ENCODE measurements at regions not wholly inside any gene's neighbourhood (a gene's known extent, or its start where the extent isn't known, plus 50 kb on each side); places are given as distances from the start of the nearest gene placed in this dataset.

DNA sequence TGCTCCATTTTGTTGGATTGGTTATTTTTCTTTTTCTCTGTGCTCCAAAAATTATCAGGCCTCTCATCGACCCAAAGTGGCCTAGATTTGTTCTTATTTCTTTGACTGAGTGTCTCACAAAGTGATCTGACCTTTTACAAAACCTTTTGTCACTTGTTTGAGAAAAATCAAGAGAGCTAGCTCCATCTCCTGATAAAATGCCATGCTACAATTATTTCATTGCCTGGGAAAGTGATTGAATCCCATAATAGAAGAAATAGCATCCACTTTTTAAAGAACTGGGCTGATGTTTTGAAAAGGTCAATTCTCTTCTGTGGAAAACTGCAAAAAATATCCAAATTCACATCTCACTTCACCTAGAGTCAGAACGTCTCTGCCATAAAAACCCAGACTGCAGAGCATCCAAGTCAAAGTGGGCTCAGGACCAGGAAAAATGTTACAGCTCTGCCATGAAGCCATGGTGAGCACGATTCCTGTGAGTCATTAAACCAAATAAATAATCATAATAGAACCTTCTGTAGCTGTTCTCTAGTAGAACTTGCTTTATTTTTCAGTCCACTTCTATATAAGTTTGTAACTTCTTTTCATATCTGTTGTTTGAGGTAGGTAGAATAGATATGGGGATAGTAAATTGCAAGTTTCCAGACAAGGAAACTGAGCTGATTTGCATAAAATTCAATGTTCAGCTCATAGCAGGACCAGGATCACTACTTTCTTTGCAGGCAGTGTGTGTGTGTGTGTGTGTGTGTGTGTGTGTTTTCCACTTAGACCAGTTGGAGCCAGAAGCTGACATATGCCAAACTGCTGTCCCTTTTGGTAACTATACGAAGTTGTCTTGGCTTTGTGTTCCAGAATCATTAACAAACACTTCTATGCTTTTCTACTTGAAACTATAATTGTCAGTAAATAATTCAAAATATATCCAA, 632.5 kb upstream of the ANKRD30A start:
- no peaks in the 10 kb centered on the region for H3K9me3 Mint-ChIP-seq
- H3K4me3 Mint-ChIP-seq, result no peak overlapping the region
- H3K4me1 Mint-ChIP-seq, result no peaks in the 10 kb centered on the region
- H3K36me3 Mint-ChIP-seq (ENCODE audit: low read depth), result no peaks in the 10 kb centered on the region
- no peaks in the 10 kb centered on the region for H3K27me3 Mint-ChIP-seq
- H3K27ac Mint-ChIP-seq, result no peak overlapping the region
- ATAC-seq (replicated peaks), result no peak

DNA sequence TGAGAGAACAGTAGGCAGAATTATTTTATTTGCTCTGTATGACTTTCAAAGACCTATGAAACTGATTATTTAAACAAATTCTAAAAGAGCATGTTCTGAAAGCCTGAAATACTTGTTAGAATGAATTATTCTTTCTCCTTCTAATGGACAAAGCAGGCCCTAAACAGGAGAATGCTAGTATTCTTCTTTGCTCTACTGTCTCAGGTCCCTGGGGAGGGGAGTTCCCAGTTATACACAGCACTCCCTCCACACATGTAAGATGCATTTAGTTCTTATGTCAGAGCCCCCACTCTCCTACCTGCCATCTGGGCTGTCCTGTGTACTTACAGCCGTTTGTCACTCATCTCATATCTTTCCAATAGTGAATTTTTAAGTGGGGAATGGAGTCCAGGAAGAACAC, 633.5 kb upstream of the ANKRD30A start:
- H3K27ac Mint-ChIP-seq, result no peak overlapping the region

DNA sequence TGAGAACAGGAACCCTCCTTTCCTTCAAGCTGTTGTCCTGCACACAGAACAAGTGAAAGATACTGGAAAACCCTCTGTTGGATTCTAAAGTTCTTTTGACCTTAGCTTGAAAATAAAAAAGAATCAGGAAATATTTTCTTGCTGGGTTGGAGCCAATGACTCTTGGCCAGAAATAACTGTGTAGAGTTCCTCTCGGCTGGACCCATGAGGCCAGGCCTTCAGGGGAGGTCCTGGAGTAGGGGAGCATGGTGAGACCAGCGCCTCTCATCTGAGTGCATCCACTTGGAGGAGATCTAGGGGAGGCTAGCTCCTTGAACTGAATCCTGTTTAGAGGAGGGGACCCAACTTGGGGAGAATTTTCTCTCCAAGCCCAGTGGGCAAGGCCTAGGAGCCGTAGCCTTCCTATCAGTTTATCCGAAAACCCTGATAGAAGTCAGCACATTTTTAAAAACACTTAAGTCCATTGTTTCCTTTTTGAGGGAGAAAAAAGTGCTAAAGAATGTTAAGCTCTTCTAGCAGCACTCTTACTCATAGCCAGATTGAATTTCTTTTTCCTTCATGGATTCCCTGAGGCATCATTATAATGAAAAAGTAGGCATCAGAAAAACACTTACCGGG, 635.7 kb upstream of the ANKRD30A start:
- no peaks in the 10 kb centered on the region for H3K9me3 Mint-ChIP-seq
- H3K4me1 Mint-ChIP-seq, result no peaks in the 10 kb centered on the region
- no peak for ATAC-seq (replicated peaks)
- no peak overlapping the region for H3K27ac Mint-ChIP-seq
- no peaks in the 10 kb centered on the region for H3K27me3 Mint-ChIP-seq
- H3K4me3 Mint-ChIP-seq, result no peak overlapping the region
- no peaks in the 10 kb centered on the region for H3K36me3 Mint-ChIP-seq (ENCODE audit: low read depth)

More for the DNA sequence above, 633.5 kb upstream of the ANKRD30A start:
- Mint-ChIP-seq H3K4me1 (no peaks in the 10 kb centered on the region), H3K4me3 (no peak overlapping the region), H3K27me3 (no peaks in the 10 kb centered on the region), H3K36me3 (ENCODE audit: low read depth) (no peaks in the 10 kb centered on the region), H3K9me3 (no peaks in the 10 kb centered on the region)
- no peak for ATAC-seq (replicated peaks)

DNA sequence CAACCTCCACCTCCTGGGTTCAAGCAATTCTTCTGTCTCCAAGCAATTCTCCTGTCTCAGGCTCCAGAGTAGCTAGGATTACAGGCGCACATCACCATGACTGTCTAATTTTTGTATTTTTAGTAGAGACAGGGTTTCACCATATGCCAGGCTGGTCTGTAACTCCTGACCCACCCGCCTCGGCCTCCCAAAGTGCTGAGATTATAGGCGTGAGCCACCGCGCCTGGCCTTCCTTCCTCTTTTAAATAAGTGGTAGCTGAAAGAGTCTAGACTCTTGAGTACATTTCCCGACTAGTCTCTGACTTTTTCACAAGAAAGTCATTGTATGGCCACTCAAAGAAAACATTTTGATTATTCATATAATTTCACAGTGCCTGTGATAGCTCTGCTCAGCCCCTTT, 636.2 kb upstream of the ANKRD30A start:
- H3K27me3 Mint-ChIP-seq, result no peaks in the 10 kb centered on the region
- ATAC-seq (replicated peaks), result no peak
- H3K4me3 Mint-ChIP-seq, result no peak overlapping the region
- H3K4me1 Mint-ChIP-seq, result no peaks in the 10 kb centered on the region
- no peaks in the 10 kb centered on the region for H3K36me3 Mint-ChIP-seq (ENCODE audit: low read depth)
- no peak overlapping the region for H3K27ac Mint-ChIP-seq
- H3K9me3 Mint-ChIP-seq, result no peaks in the 10 kb centered on the region

DNA sequence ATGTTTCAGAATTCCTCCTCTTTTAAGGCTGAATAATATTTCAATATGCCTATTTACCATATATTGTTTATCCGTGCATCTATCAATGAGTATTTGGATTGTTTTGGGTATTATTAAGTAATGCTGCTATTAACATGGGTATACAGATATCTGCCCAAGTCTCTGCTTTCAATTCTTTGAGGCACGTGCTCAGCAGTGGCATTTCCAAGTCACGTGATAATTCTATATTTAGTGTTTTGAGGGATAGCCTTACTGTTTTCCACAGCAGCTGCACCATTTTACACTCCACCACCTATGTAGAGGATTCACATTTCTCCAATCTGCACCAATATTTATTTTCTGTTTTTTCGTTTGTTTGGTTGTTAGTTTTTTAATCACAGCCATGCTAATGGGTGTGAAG, 636.8 kb upstream of the ANKRD30A start:
- H3K27ac Mint-ChIP-seq, result no peak overlapping the region
- ATAC-seq (replicated peaks), result no peak
- H3K4me1 Mint-ChIP-seq, result no peaks in the 10 kb centered on the region
- H3K36me3 Mint-ChIP-seq (ENCODE audit: low read depth), result no peaks in the 10 kb centered on the region
- no peaks in the 10 kb centered on the region for H3K9me3 Mint-ChIP-seq
- no peak overlapping the region for H3K4me3 Mint-ChIP-seq
- no peaks in the 10 kb centered on the region for H3K27me3 Mint-ChIP-seq

DNA sequence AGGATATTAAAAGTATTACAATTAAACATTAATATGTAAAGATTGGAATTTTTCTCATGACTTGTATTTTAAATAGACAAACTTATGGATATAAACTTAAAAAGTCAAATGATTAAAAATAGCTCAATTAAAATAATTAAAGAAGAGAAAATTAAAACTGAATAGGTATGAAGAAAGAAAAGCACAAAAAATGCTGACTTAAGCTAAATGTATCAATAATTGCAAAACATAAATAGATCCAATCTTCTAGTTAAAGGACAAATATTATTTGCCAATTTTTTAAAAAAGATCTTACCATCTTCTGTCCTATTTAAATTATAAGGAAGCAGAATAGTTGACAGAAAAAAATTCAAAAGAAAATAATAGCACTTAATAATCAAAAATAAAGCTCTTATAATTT, 646.3 kb upstream of the ANKRD30A start:
- Mint-ChIP-seq H3K4me1 (no peaks in the 10 kb centered on the region), H3K36me3 (ENCODE audit: low read depth) (no peaks in the 10 kb centered on the region), H3K27ac (no peak overlapping the region), H3K9me3 (no peaks in the 10 kb centered on the region), H3K27me3 (no peaks in the 10 kb centered on the region), H3K4me3 (no peak overlapping the region)
- ATAC-seq (replicated peaks), result no peak

DNA sequence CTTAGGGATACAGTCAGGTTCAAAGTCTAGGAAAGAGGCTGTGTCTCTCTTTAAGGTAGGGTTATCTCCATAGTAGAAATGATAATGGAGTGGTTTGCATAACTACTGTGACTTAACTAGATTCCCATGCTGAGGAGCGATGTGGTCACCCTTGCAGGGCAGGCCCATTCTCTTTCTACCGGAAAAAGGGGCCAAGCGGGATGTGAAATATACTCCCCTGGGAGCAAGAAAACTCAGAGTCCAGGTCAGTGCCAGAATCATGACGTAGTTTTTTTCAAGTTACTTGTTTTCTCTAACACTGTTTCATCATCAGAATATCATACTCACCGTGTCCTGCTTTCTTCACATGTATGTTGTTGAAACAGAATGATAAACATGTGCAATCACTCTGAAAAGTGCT, 649.0 kb upstream of the ANKRD30A start:
- Mint-ChIP-seq H3K4me1 (no peaks in the 10 kb centered on the region), H3K4me3 (no peak overlapping the region), H3K27me3 (no peaks in the 10 kb centered on the region), H3K36me3 (ENCODE audit: low read depth) (no peaks in the 10 kb centered on the region), H3K9me3 (no peaks in the 10 kb centered on the region), H3K27ac (no peak overlapping the region)
- ATAC-seq (replicated peaks), result no peak

DNA sequence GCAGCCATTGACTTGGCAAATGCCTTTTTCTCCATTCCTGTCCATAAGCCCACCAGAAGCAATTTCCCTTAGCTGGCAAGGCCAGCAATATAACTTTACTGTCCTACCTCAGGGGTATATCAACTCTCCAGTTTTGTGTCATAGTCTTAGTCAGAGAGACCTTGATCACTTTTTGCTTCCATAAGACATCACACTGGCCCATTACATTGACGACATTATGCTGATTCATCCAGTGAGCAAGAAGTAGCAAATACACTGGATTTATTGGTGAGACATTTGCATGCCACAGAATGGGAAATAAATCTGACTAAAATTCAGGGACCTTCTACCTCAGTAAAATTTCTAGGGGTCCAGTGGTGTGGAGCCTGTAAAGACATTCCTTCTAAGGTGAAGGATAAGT, 649.7 kb upstream of the ANKRD30A start:
- no peak overlapping the region for H3K4me3 Mint-ChIP-seq
- ATAC-seq (replicated peaks), result no peak
- H3K36me3 Mint-ChIP-seq (ENCODE audit: low read depth), result no peaks in the 10 kb centered on the region
- H3K27me3 Mint-ChIP-seq, result no peaks in the 10 kb centered on the region
- H3K27ac Mint-ChIP-seq, result no peak overlapping the region
- H3K9me3 Mint-ChIP-seq, result no peaks in the 10 kb centered on the region
- H3K4me1 Mint-ChIP-seq, result no peaks in the 10 kb centered on the region

DNA sequence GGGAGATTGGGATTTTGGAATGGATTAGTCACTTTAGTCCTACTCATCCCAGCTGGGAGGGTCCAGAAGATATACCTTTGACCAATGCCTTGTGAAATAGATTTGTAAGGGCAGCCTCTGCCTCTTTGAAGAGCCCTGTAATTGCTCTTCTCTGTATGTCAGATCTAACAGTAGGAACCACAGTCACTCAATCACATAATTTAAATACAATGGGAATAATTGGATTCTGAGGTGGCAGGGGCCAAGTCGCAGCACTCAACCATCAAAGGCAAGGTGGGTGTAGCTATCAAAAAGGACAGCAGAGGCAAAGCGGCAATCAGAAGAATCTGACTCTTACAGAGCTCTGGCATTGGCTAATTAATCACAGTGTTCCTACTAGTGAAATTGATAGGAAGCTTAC, 650.9 kb upstream of the ANKRD30A start:
- no peaks in the 10 kb centered on the region for H3K36me3 Mint-ChIP-seq (ENCODE audit: low read depth)
- H3K27ac Mint-ChIP-seq, result no peak overlapping the region
- ATAC-seq (replicated peaks), result no peak
- H3K9me3 Mint-ChIP-seq, result no peaks in the 10 kb centered on the region
- H3K4me3 Mint-ChIP-seq, result no peak overlapping the region
- no peaks in the 10 kb centered on the region for H3K4me1 Mint-ChIP-seq
- H3K27me3 Mint-ChIP-seq, result no peaks in the 10 kb centered on the region

DNA sequence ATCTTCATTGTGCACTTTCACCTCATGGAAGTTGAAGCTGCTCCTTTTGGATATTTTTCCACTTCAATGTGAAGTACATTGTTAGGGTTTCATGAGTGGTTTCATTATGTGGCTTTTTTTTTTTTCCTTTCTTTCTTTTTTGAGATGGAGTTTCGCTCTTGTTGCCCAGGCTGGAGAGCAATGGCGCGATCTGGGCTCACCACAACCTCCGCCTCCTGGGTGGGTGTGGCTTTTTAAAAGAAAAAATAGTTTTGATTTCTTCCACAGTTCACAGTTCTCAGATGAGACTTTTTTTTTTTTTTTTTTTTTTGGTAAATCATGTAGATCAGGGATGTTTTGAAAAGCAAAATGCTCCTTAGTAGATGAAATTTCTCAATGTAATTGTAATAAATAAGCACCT, 652.3 kb upstream of the ANKRD30A start:
- no peak overlapping the region for H3K27ac Mint-ChIP-seq
- H3K4me1 Mint-ChIP-seq, result no peaks in the 10 kb centered on the region

DNA sequence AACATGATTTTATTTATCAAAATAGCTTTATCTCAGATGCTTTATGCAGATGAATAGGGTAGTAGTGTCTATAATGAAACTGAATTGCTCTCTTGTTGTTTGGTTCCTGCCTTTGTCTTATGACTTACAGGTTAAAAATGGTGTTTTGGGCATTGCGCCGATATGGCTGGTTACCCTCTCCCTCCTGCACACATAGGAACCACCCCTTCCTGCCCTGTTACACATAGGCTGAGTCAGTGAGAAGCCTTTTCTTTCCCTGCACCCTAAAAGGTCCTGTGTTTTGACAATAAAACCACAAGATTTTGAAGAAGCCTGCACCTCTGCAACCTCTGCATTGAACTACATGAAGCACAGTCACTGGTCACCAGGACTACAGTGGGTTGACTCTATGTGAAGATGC, 655.8 kb upstream of the ANKRD30A start:
- no peak overlapping the region for H3K4me3 Mint-ChIP-seq
- ATAC-seq (replicated peaks), result no peak

More for the DNA sequence above, 652.3 kb upstream of the ANKRD30A start:
- no peak for ATAC-seq (replicated peaks)
- H3K36me3 Mint-ChIP-seq (ENCODE audit: low read depth), result no peaks in the 10 kb centered on the region
- no peaks in the 10 kb centered on the region for H3K27me3 Mint-ChIP-seq
- no peaks in the 10 kb centered on the region for H3K9me3 Mint-ChIP-seq
- no peak overlapping the region for H3K4me3 Mint-ChIP-seq

DNA sequence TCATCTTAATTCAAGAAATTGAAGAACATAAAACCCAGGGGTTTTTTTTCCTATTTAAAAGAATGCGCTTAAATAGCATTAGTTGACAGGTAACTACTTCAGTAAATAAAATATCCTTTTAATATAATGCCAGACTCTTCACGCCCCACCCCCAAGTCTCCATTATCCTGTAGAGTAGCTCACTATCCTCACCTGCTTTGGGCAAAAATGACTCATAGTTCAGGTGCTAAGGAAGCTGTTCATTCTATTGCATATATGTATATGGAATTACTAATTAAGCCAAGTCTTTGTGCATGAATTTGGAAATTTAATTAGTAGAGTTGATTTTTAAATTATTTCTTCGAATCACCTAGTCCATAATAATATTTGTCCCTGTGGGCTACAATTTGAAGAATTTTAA, 656.8 kb upstream of the ANKRD30A start:
- H3K4me3 Mint-ChIP-seq, result no peak overlapping the region
- H3K27ac Mint-ChIP-seq, result no peak overlapping the region
- no peaks in the 10 kb centered on the region for H3K36me3 Mint-ChIP-seq (ENCODE audit: low read depth)
- ATAC-seq (replicated peaks), result no peak
- no peaks in the 10 kb centered on the region for H3K4me1 Mint-ChIP-seq
- peaks cover 3% of the 10 kb centered on the region for H3K9me3 Mint-ChIP-seq
- no peaks in the 10 kb centered on the region for H3K27me3 Mint-ChIP-seq

More for the DNA sequence above, 655.8 kb upstream of the ANKRD30A start:
- no peaks in the 10 kb centered on the region for H3K36me3 Mint-ChIP-seq (ENCODE audit: low read depth)
- no peaks in the 10 kb centered on the region for H3K4me1 Mint-ChIP-seq
- H3K27me3 Mint-ChIP-seq, result no peaks in the 10 kb centered on the region
- H3K9me3 Mint-ChIP-seq, result peaks cover 3% of the 10 kb centered on the region
- H3K27ac Mint-ChIP-seq, result no peak overlapping the region

DNA sequence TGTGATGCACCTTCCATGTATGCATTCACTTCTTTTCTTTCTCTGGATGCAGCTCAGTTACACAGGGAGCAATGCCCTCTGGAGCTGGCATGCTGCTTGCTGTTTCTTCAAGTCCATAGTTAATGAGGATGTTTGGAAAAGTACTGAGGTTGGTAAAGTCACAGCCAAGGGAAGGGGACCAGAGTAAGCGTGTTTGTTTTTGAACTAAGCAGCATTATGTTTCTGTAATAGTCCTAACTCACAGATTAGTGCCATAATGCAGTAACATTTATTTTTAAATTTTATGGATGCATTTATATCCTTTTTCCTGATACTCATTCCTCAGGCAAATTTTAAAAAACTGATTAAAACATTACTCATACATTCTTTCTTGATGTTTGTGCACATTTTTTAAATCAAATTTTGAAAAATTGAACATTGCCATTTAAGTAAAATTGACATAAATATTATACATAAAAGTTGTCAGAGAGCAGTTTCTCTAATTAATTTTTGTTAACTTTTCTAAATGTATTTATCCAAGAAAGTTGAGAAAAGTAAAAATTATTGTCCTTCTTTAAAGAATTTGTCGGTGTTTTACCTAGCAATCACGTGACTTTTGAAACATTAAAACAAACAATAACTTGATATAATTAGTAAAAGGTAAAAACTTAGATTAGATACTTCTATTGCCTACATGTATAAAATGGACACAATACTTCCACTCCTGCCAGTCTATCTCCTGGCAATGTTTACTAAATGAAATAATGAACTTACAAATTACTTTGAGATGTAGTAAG, 659.6 kb upstream of the ANKRD30A start:
- Mint-ChIP-seq H3K4me1 (no peaks in the 10 kb centered on the region), H3K4me3 (no peak overlapping the region), H3K9me3 (peaks cover 7% of the 10 kb centered on the region), H3K27ac (no peak overlapping the region), H3K36me3 (ENCODE audit: low read depth) (no peaks in the 10 kb centered on the region), H3K27me3 (no peaks in the 10 kb centered on the region)
- no peak for ATAC-seq (replicated peaks)

DNA sequence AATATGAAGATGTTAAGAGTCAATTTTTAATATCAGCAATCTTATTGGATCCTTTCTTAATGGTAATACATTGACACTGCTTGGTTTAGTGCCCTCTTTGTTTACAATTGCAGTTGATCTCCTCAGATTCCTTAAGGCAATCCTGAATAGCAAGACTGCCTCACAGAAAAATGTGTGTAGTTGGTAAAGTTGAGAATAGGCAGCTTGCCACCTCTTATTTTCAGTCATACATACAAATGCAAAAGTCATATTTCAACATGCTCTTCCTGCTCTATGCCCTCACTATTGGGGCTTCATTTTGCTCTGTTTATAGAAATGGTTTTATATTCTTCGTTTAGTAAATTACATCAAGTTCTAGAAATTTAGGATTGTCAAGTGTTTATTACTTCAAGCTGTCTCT, 661.1 kb upstream of the ANKRD30A start:
- Mint-ChIP-seq H3K4me3 (no peak overlapping the region), H3K36me3 (ENCODE audit: low read depth) (no peaks in the 10 kb centered on the region), H3K4me1 (no peaks in the 10 kb centered on the region), H3K27ac (no peak overlapping the region), H3K9me3 (peaks cover 7% of the 10 kb centered on the region), H3K27me3 (no peaks in the 10 kb centered on the region)
- ATAC-seq (replicated peaks), result no peak

DNA sequence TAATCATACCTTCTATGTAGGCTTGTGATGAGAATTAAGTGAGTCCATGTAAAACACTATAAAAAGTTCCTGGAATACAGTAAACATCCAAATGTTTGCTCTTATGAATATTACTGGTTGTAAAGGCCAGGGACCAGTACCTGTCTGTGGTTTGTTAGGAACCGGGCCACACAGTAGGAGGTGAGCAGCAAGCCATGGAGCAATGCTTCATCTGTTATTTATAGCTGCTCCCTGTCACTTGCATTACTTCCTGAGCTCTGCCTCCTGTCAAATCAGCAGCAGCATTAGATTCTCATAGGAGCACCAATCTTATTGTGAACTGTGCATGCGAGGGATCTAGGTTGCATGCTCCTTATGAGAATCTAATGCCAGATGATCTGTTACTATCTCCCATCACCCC, 662.0 kb upstream of the ANKRD30A start:
- H3K36me3 Mint-ChIP-seq (ENCODE audit: low read depth), result no peaks in the 10 kb centered on the region
- H3K27me3 Mint-ChIP-seq, result no peaks in the 10 kb centered on the region
- no peaks in the 10 kb centered on the region for H3K4me1 Mint-ChIP-seq
- peaks cover 10% of the 10 kb centered on the region for H3K9me3 Mint-ChIP-seq
- no peak for ATAC-seq (replicated peaks)
- no peak overlapping the region for H3K27ac Mint-ChIP-seq
- H3K4me3 Mint-ChIP-seq, result no peak overlapping the region
